ENCODE measurements at regions not wholly inside any gene's neighbourhood (a gene's known extent, or its start where the extent isn't known, plus 50 kb on each side); places are given as distances from the start of the nearest gene placed in this dataset.

DNA sequence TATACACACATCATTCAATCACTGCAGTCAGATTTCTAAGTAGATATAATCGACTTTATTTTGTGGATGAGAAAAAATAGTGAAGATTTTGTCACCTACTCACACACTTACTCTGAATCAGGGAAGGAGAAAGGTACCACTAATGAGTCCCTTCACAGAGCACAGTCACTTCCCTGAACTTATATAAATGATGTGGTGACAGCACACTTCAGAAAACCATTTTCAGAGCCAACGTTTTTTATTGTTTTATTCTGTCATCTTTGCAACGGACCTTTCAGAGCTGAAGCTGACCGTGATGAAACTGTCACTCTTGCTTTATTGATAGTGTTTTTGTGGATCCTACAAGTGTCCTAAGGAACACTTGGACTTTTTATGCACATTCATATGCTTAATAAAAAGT lies 956.6 kb downstream of the SQOR start:
- TF ChIP-seq, protein P1, sequence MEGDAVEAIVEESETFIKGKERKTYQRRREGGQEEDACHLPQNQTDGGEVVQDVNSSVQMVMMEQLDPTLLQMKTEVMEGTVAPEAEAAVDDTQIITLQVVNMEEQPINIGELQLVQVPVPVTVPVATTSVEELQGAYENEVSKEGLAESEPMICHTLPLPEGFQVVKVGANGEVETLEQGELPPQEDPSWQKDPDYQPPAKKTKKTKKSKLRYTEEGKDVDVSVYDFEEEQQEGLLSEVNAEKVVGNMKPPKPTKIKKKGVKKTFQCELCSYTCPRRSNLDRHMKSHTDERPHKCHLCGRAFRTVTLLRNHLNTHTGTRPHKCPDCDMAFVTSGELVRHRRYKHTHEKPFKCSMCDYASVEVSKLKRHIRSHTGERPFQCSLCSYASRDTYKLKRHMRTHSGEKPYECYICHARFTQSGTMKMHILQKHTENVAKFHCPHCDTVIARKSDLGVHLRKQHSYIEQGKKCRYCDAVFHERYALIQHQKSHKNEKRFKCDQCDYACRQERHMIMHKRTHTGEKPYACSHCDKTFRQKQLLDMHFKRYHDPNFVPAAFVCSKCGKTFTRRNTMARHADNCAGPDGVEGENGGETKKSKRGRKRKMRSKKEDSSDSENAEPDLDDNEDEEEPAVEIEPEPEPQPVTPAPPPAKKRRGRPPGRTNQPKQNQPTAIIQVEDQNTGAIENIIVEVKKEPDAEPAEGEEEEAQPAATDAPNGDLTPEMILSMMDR (IDR thresholded peaks at IDR 0.05) = no peak
- no peak for TF ChIP-seq POLR2A (IDR thresholded peaks at IDR 0.05)
- TF ChIP-seq EP300 (IDR thresholded peaks at IDR 0.05) = no peak
